ENCODE measurements at regions not wholly inside any gene's neighbourhood (a gene's known extent, or its start where the extent isn't known, plus 50 kb on each side); places are given as distances from the start of the nearest gene placed in this dataset.

GRCh38 chr2:221817878-221818277, 245.8 kb upstream of the EPHA4 start:
- no peak for DNase-seq (ENCODE audit: low read depth)
- no peak for TF ChIP-seq CTCF (IDR thresholded peaks at IDR 0.05; ENCODE audit: insufficient read depth, low read length)
- no peak overlapping the region for H3K4me3 ChIP-seq (ENCODE audit: low read depth, low read length)

- TF ChIP-seq CTCF (IDR thresholded peaks at IDR 0.05; ENCODE audit: insufficient read depth, low read length): no peak
- H3K4me3 ChIP-seq (ENCODE audit: low read depth, low read length): no peak overlapping the region
- peak; percentile 35 for DNase-seq (ENCODE audit: low read depth)
Observed at GRCh38 chr2:221817052-221817451, 244.9 kb upstream of the EPHA4 start.

GRCh38 chr2:221816566-221816965, 244.5 kb upstream of the EPHA4 start:
- TF ChIP-seq CTCF (IDR thresholded peaks at IDR 0.05; ENCODE audit: insufficient read depth, low read length): no peak
- H3K4me3 ChIP-seq (ENCODE audit: low read depth, low read length): no peak overlapping the region
- DNase-seq (ENCODE audit: low read depth): no peak

DNA sequence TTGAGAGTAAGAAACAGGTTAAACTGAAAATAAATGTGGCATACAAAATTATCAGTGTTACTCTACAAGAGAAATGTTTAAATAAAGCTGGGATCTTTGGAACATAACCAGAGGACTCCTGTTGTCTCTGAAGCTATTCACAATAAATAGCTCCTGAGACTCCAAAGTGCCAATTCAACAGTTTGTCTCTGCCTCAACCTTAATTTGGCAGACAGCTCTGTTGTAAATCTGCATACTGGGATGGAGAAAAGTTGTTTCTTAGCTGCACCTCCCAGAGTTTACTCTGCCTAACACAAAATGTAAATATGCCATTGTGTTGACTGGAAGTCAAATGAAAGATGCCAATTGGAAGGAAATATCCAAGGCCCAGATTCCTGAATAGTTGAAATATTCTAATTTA, 238.5 kb upstream of the EPHA4 start:
- no peak overlapping the region for H3K4me3 ChIP-seq (ENCODE audit: low read depth, low read length)
- TF ChIP-seq CTCF (IDR thresholded peaks at IDR 0.05; ENCODE audit: insufficient read depth, low read length): no peak
- no peak for DNase-seq (ENCODE audit: low read depth)

DNA sequence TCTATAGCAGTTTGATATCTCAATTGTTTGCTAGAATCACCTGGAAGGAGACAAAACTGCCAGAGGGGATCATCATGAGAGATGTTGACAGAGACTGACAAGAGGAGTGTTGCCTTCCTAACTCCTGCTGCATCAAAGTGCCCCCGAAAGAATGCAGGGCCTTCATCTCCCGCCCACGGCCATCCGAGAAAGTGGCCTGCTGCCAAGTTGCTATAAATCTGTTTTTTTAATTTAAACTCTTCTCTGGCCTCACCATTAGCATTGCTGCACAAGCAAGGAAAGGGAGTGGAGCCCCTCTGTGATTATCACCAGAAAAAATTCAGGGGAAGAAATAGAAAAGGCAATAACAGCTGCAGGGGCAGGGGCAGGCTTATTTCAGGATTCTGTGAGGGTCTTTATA, 238.1 kb upstream of the EPHA4 start:
- H3K4me3 ChIP-seq (ENCODE audit: low read depth, low read length): no peak overlapping the region
- TF ChIP-seq CTCF (IDR thresholded peaks at IDR 0.05; ENCODE audit: insufficient read depth, low read length): no peak
- no peak for DNase-seq (ENCODE audit: low read depth)

DNA sequence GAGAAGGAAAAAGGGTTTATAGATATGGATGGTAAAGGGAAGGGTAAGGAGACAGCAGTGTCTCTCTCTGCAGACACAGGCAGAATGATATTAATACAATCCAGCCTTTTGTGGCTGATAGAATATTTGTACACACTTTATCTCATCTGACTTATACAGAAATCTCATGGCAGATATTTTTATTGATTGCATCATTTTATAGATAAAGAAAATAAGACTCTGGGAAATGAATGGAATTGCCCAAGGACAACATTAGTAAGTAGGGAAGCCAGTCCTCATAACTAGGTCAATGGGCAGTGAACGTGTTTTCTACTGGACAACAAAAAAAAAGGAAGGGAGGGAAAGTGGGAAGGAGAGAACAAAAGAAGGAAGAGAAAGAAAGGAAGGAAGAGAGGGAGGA, 236.4 kb upstream of the EPHA4 start:
- H3K4me3 ChIP-seq (ENCODE audit: low read depth, low read length): no peak overlapping the region
- peak; percentile 58 for DNase-seq (ENCODE audit: low read depth)
- no peak for TF ChIP-seq CTCF (IDR thresholded peaks at IDR 0.05; ENCODE audit: insufficient read depth, low read length)

DNA sequence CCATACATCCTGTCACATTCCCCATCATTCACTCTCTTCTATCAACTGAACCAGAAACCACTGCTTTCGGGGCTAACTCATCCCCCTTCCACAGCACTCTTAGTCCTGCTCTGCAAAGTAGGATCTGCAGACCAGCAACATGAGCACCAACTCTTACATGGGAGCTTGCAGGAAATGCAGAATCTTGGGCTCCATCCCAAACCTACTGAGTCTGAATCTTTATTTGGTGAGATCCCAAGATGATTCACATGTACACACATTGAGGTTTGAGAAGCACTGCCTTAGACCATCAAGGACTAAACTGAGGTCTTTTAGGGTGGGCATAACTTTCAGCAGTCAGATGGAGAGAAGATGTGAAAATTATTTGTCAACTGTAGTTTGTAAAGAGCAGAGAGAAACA, 235.6 kb upstream of the EPHA4 start:
- peak; percentile 65 for DNase-seq (ENCODE audit: low read depth)
- H3K4me3 ChIP-seq (ENCODE audit: low read depth, low read length): no peak overlapping the region
- TF ChIP-seq CTCF (IDR thresholded peaks at IDR 0.05; ENCODE audit: insufficient read depth, low read length): no peak

All from fibroblast of the aortic adventitia (primary cell).